ENCODE measurements at regions not wholly inside any gene's neighbourhood (a gene's known extent, or its start where the extent isn't known, plus 50 kb on each side); places are given as distances from the start of the nearest gene placed in this dataset.

- Histone ChIP-seq H3K9me3 (no peaks in the 10 kb centered on the region), H3K27me3 (no peaks in the 10 kb centered on the region), H3K4me3 (no peak overlapping the region), H3K4me1 (no peaks in the 10 kb centered on the region), H3K27ac (no peak overlapping the region), H3K36me3 (no peaks in the 10 kb centered on the region)
- intact Hi-C loops (cut with DNase I) = no loop called here
- DNase-seq = no peak
- ATAC-seq = no peak
- 77 to 91% (median 82%) methylated on average over 1 of the region's 1 CpG for WGBS, 4 donors
- TF ChIP-seq POLR2A (IDR thresholded peaks at IDR 0.05) (no peak), CTCF (IDR thresholded peaks at IDR 0.05) (no peak)
Measured at GRCh38 chr2:157043786-157044185, 213.7 kb upstream of the GALNT5 start.

DNA sequence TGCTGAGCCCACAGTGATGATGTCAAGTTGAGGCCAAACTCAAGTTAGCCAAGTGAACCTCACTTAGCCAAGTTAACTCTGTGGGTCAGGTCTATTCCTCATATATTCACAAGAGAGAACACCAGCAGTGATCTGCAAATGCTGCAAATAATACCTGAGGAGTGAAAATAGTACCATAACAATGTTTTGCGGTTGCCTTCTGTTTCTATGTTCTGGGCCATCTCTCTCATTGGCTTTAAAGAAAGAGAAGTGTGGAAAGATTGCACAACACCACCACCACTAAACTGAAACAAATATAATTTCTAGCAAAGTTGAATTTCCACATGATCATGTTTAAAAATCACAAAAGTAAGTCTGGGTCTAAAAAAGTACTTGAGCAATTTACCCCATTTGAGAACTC, 211.1 kb upstream of the GALNT5 start:
- Histone ChIP-seq H3K36me3 (no peaks in the 10 kb centered on the region), H3K9me3 (no peaks in the 10 kb centered on the region), H3K27ac (no peak overlapping the region), H3K4me3 (no peak overlapping the region), H3K4me1 (no peaks in the 10 kb centered on the region), H3K27me3 (no peaks in the 10 kb centered on the region)
- WGBS, 4 donors = 89 to 96% (median 94%) methylated on average over 1 of the region's 1 CpG
- intact Hi-C loops (cut with DNase I) = no loop called here
- no peak for DNase-seq
- ATAC-seq = no peak
- no peak for TF ChIP-seq CTCF (IDR thresholded peaks at IDR 0.05)
- TF ChIP-seq POLR2A (IDR thresholded peaks at IDR 0.05) = no peak

GRCh38 chr2:157052685-157053224, 204.8 kb upstream of the GALNT5 start:
- Histone ChIP-seq H3K4me3 (no peak overlapping the region), H3K36me3 (no peaks in the 10 kb centered on the region), H3K9me3 (no peaks in the 10 kb centered on the region), H3K27me3 (no peaks in the 10 kb centered on the region), H3K4me1 (no peaks in the 10 kb centered on the region), H3K27ac (no peak overlapping the region)
- ATAC-seq (peak in 1 of 4 donors; percentile 53), DNase-seq (no peak)
- intact Hi-C loops (cut with DNase I) = loop anchor here in 2 of 10 donors (10.0 kb wide), 1 partner anchor 1678 kb away; no protein-coding TSS in a partner anchor
- WGBS, 4 donors = 71 to 75% (median 74%) methylated on average over 5 of the region's 5 CpGs
- TF ChIP-seq POLR2A (IDR thresholded peaks at IDR 0.05) (no peak), CTCF (IDR thresholded peaks at IDR 0.05) (no peak)

DNA sequence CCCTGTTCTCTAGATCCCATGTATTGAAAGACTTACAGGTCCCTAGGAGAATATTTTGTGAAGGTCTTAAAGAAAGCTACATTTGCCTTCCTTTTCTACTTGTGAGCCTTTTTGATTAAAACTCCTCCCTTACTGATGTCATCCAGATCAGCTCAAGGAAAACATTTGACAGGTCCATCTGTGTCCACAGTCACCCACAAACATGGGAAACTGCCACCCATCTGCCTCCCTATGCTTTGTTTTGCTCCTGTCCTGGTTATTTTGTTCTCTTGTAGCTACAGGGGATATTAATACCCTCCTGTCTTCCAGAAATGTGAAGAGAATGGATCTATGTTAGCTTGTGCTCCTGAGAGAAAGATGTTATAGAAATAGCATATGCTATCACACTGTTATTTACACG, 203.6 kb upstream of the GALNT5 start:
- TF ChIP-seq POLR2A (IDR thresholded peaks at IDR 0.05) (no peak), CTCF (IDR thresholded peaks at IDR 0.05) (no peak)
- no peaks in the 10 kb centered on the region for H3K4me1 ChIP-seq
- WGBS, 4 donors = 76 to 88% (median 82%) methylated on average over 1 of the region's 1 CpG
- H3K9me3 ChIP-seq = no peaks in the 10 kb centered on the region
- no peak overlapping the region for H3K4me3 ChIP-seq
- no peak overlapping the region for H3K27ac ChIP-seq
- intact Hi-C loops (cut with DNase I) = loop anchor here in 2 of 10 donors (10.0 kb wide), 1 partner anchor 1679 kb away; no protein-coding TSS in a partner anchor
- H3K27me3 ChIP-seq = no peaks in the 10 kb centered on the region
- no peaks in the 10 kb centered on the region for H3K36me3 ChIP-seq
- no peak for ATAC-seq
- no peak for DNase-seq

All from heart left ventricle (tissue), 16 donors.